Liver (tissue), 8 donors: ENCODE measurements at regions not wholly inside any gene's neighbourhood (a gene's known extent, or its start where the extent isn't known, plus 50 kb on each side); places are given as distances from the start of the nearest gene placed in this dataset.

Experiments
- DNase-seq: peaks from one replicate; pipeline ENCODE4 v3.0.0-alpha.2; 2017; ENCODE audit warnings: low spot score
- H3K27ac ChIP-seq, 2 donors: one replicate each; pipeline ENCODE4 v1.7.0; 2013; ENCODE audit warnings: inconsistent platforms in 2 of 2, low read length in 2 of 2, control low read depth in 1 of 2, low read depth in 1 of 2, mild to moderate bottlenecking in 1 of 2
- H3K27me3 ChIP-seq, 4 donors: one replicate each; pipeline versions ENCODE4 v1.6.1 to v1.7.0; 2013; ENCODE audit warnings: low read length in 3 of 4, inconsistent platforms in 1 of 4, mild to moderate bottlenecking in 1 of 4, moderate library complexity in 1 of 4; ENCODE audit not compliant: control insufficient read depth in 4 of 4, insufficient read depth in 4 of 4
- H3K36me3 ChIP-seq, 4 donors: one replicate each; pipeline versions ENCODE4 v1.6.1 to v1.7.0; 2013; ENCODE audit warnings: low read length in 3 of 4, mild to moderate bottlenecking in 3 of 4, low read depth in 1 of 4, moderate library complexity in 1 of 4; ENCODE audit not compliant: control insufficient read depth in 4 of 4, insufficient read depth in 3 of 4
- H3K4me1 ChIP-seq, 4 donors: one replicate each; pipeline versions ENCODE4 v1.6.1 to v1.7.0; 2013; ENCODE audit warnings: low read length in 3 of 4, mild to moderate bottlenecking in 3 of 4, moderate library complexity in 1 of 4; ENCODE audit not compliant: control insufficient read depth in 4 of 4, insufficient read depth in 4 of 4
- H3K4me3 ChIP-seq, 3 donors: one replicate each; pipeline versions ENCODE4 v1.6.1 to v1.7.0; 2013; ENCODE audit warnings: low read length in 3 of 3, control low read depth in 1 of 3, low read depth in 1 of 3, mild to moderate bottlenecking in 1 of 3
- H3K9ac ChIP-seq, 2 donors: one replicate each; pipeline ENCODE4 v1.7.0; 2013; ENCODE audit warnings: low read length in 2 of 2, mild to moderate bottlenecking in 2 of 2, moderate library complexity in 2 of 2, control low read depth in 1 of 2, low read depth in 1 of 2
- H3K9me3 ChIP-seq, 4 donors: one replicate each; pipeline versions ENCODE4 v1.6.1 to v1.7.0; 2013; ENCODE audit warnings: low read length in 3 of 4; ENCODE audit not compliant: control insufficient read depth in 4 of 4
- EGR1 ChIP-seq, 2 donors: IDR thresholded peaks; 2 replicates each; pipeline ENCODE4 v1.6.1; 2016 to 2018; ENCODE audit warnings: antibody characterized with exemption in 2 of 2, low read depth in 2 of 2
- FOXA1 ChIP-seq: IDR thresholded peaks from 2 replicates; pipeline ENCODE4 v1.6.1; 2016; ENCODE audit warnings: antibody characterized with exemption
- GABPA ChIP-seq, 2 donors: IDR thresholded peaks in 1 of 2; conservative IDR thresholded peaks in 1 of 2; 2 replicates each; pipeline ENCODE4 v1.6.1; 2016; ENCODE audit warnings: antibody characterized with exemption in 2 of 2, mild to moderate bottlenecking in 1 of 2, moderate library complexity in 1 of 2
- HNF4A ChIP-seq, 2 donors: conservative IDR thresholded peaks; 2 replicates each; pipeline ENCODE4 v1.6.1; 2016; ENCODE audit warnings: antibody characterized with exemption in 2 of 2, mild to moderate bottlenecking in 2 of 2
- JUND ChIP-seq, 2 donors: IDR thresholded peaks; 2 replicates each; pipeline ENCODE4 v1.6.1; 2016; ENCODE audit warnings: antibody characterized with exemption in 2 of 2
- MAX ChIP-seq: IDR thresholded peaks from 2 replicates; pipeline ENCODE4 v1.6.1; 2016; ENCODE audit warnings: antibody characterized with exemption
- NR2F2 ChIP-seq: IDR thresholded peaks from 2 replicates; pipeline ENCODE4 v1.6.1; 2016; ENCODE audit warnings: antibody characterized with exemption
- RXRA ChIP-seq, 2 donors: IDR thresholded peaks; 2 replicates each; pipeline ENCODE4 v1.6.1; 2017 to 2018; ENCODE audit warnings: antibody characterized with exemption in 2 of 2, mild to moderate bottlenecking in 1 of 2
- SP1 ChIP-seq: IDR thresholded peaks from 2 replicates; pipeline ENCODE4 v1.6.1; 2018; ENCODE audit warnings: antibody characterized with exemption, mild to moderate bottlenecking
- TAF1 ChIP-seq: conservative IDR thresholded peaks from 2 replicates; pipeline ENCODE4 v1.6.1; 2016; ENCODE audit warnings: antibody characterized with exemption, mild to moderate bottlenecking
- ZBTB33 ChIP-seq: IDR thresholded peaks from 2 replicates; pipeline ENCODE4 v1.6.1; 2016; ENCODE audit warnings: antibody characterized with exemption
- WGBS: extraction: QIAGEN DNeasy Blood & Tissue Kit; methylation state at CpG from one replicate; pipeline ENCODE4 v1.1.7; 2013; 5-methylcytosine and 5-hydroxymethylcytosine counted together
- TF ChIP-seq, protein P1 (sequence below): fragments of 150-350 bp; IDR thresholded peaks from 2 replicates; pipeline ENCODE4 v1.5.1; 2017; ENCODE audit warnings: improper control_type of control experiment, low read depth, low read length; ENCODE audit not compliant: missing input control
- donor health status: healthy.
- donor health status: healthy.
- donor health status: healthy.
- donor health status: healthy.
- donor health status: healthy.

DNA sequence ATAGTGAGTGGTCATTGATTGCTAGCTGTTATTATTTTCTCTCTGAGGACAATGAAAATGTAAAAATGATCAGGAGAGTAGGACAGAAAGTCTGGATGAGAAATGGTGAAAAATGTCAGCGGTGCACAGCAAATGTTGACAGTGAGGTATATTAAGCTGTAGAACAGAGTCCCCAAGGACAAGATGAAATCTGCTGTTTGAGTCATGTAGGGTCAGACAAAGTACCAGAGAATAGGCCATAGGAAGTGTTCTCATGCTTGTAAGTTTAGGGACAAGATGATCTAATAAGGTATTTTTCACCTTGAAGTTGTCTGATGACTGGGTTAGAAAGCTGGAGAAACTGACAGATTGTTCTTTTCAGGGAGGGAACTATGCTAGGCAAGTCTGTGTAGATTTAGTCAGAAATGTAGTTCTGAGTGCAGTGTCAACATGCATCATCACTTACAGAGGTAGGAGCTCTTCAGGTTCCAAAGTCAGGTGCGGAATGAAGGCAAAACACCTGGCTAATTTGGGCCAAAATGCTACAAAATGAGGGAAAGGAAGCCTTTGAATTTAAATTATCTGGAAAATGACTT is 369.3 kb downstream of the DLEU7 start:
- no peak for DNase-seq
- Histone ChIP-seq H3K9ac (no peak overlapping the region), H3K27ac (no peak overlapping the region), H3K4me1 (no peaks in the 10 kb centered on the region), H3K9me3 (no peaks in the 10 kb centered on the region), H3K4me3 (no peak overlapping the region), H3K27me3 (no peaks in the 10 kb centered on the region), H3K36me3 (no peaks in the 10 kb centered on the region)
- TF ChIP-seq EGR1 (IDR thresholded peaks at IDR 0.05; ENCODE audit: low read depth in 2 of 2) (no peak), TAF1 (no peak), SP1 (no peak), MAX (no peak), HNF4A (conservative IDR thresholded peaks at IDR 0.05) (no peak)
- TF ChIP-seq, protein P1, sequence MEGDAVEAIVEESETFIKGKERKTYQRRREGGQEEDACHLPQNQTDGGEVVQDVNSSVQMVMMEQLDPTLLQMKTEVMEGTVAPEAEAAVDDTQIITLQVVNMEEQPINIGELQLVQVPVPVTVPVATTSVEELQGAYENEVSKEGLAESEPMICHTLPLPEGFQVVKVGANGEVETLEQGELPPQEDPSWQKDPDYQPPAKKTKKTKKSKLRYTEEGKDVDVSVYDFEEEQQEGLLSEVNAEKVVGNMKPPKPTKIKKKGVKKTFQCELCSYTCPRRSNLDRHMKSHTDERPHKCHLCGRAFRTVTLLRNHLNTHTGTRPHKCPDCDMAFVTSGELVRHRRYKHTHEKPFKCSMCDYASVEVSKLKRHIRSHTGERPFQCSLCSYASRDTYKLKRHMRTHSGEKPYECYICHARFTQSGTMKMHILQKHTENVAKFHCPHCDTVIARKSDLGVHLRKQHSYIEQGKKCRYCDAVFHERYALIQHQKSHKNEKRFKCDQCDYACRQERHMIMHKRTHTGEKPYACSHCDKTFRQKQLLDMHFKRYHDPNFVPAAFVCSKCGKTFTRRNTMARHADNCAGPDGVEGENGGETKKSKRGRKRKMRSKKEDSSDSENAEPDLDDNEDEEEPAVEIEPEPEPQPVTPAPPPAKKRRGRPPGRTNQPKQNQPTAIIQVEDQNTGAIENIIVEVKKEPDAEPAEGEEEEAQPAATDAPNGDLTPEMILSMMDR = no peak
- 96% methylated on average over 2 of the region's 2 CpGs for WGBS

DNA sequence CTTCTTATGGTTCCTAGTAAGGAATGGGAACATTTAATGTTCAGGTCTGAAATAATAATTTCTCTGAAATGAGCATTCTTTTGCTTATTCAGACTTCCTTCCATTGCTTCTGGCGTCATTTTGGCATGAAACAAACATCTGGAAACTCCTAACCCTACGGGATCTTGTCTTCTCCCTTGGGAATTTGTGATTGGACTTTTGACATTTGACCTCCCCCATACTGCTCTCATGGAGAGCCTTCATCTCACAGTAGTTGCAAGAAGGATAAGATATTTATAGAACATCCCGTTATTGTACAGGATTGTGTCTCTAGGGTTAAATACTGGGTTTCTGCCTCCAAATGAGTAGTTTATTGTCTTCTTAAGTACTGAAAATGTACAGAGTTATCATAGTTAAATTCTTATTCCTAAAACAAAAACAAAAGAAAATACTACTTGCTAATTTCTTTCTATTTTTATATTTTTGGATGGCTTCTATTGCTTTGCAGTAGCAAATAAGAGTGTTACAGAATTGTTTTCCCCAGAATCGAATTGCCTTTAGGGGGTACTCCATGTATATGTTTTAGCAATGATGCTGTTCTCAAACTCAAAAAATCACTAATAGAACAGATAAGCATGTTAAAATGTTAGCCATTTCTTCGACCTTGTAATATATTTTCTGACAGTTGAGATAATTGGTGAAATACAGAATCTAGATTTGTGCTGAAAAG is 366.8 kb downstream of the DLEU7 start:
- Histone ChIP-seq H3K9me3 (no peaks in the 10 kb centered on the region), H3K4me3 (no peak overlapping the region), H3K9ac (no peak overlapping the region), H3K36me3 (no peaks in the 10 kb centered on the region), H3K27me3 (no peaks in the 10 kb centered on the region), H3K4me1 (no peaks in the 10 kb centered on the region), H3K27ac (no peak overlapping the region)
- WGBS = 76% methylated on average over 5 of the region's 5 CpGs
- no peak for DNase-seq
- TF ChIP-seq SP1 = no peak
- TF ChIP-seq JUND (IDR thresholded peaks at IDR 0.05) = no peak
- TF ChIP-seq ZBTB33 = no peak
- TF ChIP-seq GABPA (IDR thresholded peaks at IDR 0.05 in 1 of 2, conservative IDR thresholded peaks at IDR 0.05 in 1 of 2) = no peak
- peak; percentile 70 for TF ChIP-seq NR2F2
- TF ChIP-seq MAX = no peak

GRCh38 chr13:50481936-50482335 is 361.6 kb downstream of the DLEU7 start:
- H3K27me3 ChIP-seq = no peaks in the 10 kb centered on the region
- no peak overlapping the region for H3K9ac ChIP-seq
- no peaks in the 10 kb centered on the region for H3K4me1 ChIP-seq
- TF ChIP-seq EGR1 (IDR thresholded peaks at IDR 0.05; ENCODE audit: low read depth in 2 of 2) (no peak), NR2F2 (no peak), TAF1 (no peak), GABPA (IDR thresholded peaks at IDR 0.05 in 1 of 2, conservative IDR thresholded peaks at IDR 0.05 in 1 of 2) (no peak), SP1 (no peak), FOXA1 (no peak), JUND (IDR thresholded peaks at IDR 0.05) (no peak), RXRA (IDR thresholded peaks at IDR 0.05) (no peak), HNF4A (conservative IDR thresholded peaks at IDR 0.05) (no peak)
- no peak overlapping the region for H3K27ac ChIP-seq
- no peaks in the 10 kb centered on the region for H3K36me3 ChIP-seq
- no peak overlapping the region for H3K4me3 ChIP-seq
- no peak for DNase-seq
- H3K9me3 ChIP-seq = no peaks in the 10 kb centered on the region
